Endothelial cell of umbilical vein (primary cell): ENCODE measurements at regions not wholly inside any gene's neighbourhood (a gene's known extent, or its start where the extent isn't known, plus 50 kb on each side); places are given as distances from the start of the nearest gene placed in this dataset.

Experiments
- BruUV-seq: library from RNA; stranded (reverse); fragments of 400-500 nt; replicated peaks from 2 replicates; lab custom pipeline; 2021; lab: Mats Ljungman, UMichigan
- CTCF ChIA-PET: fragments of 300-600, 350-600 bp; sonication (Branson Sonifier 250); formaldehyde crosslinking; loops from one replicate; lab custom pipeline; 2021; ENCODE audit warnings: antibody characterized with exemption, inconsistent platforms; lab: Charles Lee
- POLR2A ChIA-PET: fragments of 300-600, 350-600 bp; sonication (Branson Sonifier 250); formaldehyde crosslinking; loops from one replicate; lab custom pipeline; 2021; ENCODE audit warnings: antibody characterized with exemption, inconsistent platforms; lab: Charles Lee
- DNase-seq: peaks from one replicate; pipeline ENCODE4 v3.0.0-alpha.2; 2011; ENCODE audit warnings: low read depth, low spot score
- FAIRE-seq: peaks from 2 replicates; lab custom pipeline; 2011; peaks lifted over from hg19 to GRCh38; lab: Jason Lieb, UNC
- H2AFZ ChIP-seq: 2 replicates; pipeline ENCODE4 v1.6.0; 2012; ENCODE audit warnings: low read depth, low read length, control low read depth, inconsistent platforms
- H3K27ac ChIP-seq: 2 replicates; pipeline ENCODE4 v1.5.1; 2011; ENCODE audit warnings: low read depth, mild to moderate bottlenecking, control low read depth, low read length, moderate library complexity; ENCODE audit not compliant: insufficient read depth
- H3K27me3 ChIP-seq, 2 experiments: 2 replicates each; pipeline versions ENCODE4 v1.6.0 to v1.6.1; 2011; ENCODE audit warnings: low read length in 2 of 2, mixed read lengths in 1 of 2; ENCODE audit not compliant: control insufficient read depth in 2 of 2, insufficient read depth in 2 of 2
- H3K36me3 ChIP-seq, 2 experiments: 2 replicates in 1 of 2; 3 replicates in 1 of 2; pipeline ENCODE4 v1.5.1; 2011; ENCODE audit warnings: low read length in 2 of 2, mild to moderate bottlenecking in 1 of 2, moderate library complexity in 1 of 2; ENCODE audit not compliant: control insufficient read depth in 2 of 2, insufficient read depth in 2 of 2; ENCODE audit errors: extremely low read depth in 1 of 2
- H3K4me1 ChIP-seq: 3 replicates; pipeline ENCODE4 v1.5.1; 2011; ENCODE audit warnings: mild to moderate bottlenecking, low read length; ENCODE audit not compliant: control insufficient read depth, insufficient read depth; ENCODE audit errors: extremely low read depth
- H3K4me2 ChIP-seq: 2 replicates; pipeline ENCODE4 v1.6.1; 2011; ENCODE audit warnings: low read length, control low read depth, mixed read lengths; ENCODE audit not compliant: insufficient read depth
- H3K4me3 ChIP-seq, 3 experiments: fragments of 200-600 bp in 1 of 3; sonication (generic), shearing (Covaris generic) in 1 of 3; replicated peaks in 1 of 3; 2 replicates each; pipeline ENCODE4 v1.5.1; 2011 to 2016; ENCODE audit warnings: control low read depth in 3 of 3, low read length in 3 of 3, mild to moderate bottlenecking in 2 of 3, inconsistent platforms in 1 of 3, low read depth in 1 of 3, moderate library complexity in 1 of 3; ENCODE audit not compliant: insufficient read depth in 1 of 3
- H3K79me2 ChIP-seq: 2 replicates; pipeline ENCODE4 v1.6.0; 2012; ENCODE audit warnings: low read length, inconsistent platforms; ENCODE audit not compliant: control insufficient read depth, insufficient read depth
- H3K9ac ChIP-seq: replicated peaks from 2 replicates; pipeline ENCODE3; 2011; ENCODE audit warnings: low read length, control low read depth; ENCODE audit not compliant: insufficient read depth; ENCODE audit errors: extremely low read depth
- H3K9me1 ChIP-seq: replicated peaks from 3 replicates; pipeline ENCODE4 v1.6.0; 2011; ENCODE audit warnings: mild to moderate bottlenecking, low read length; ENCODE audit not compliant: control insufficient read depth, insufficient read depth; ENCODE audit errors: extremely low read depth
- H3K9me3 ChIP-seq: replicated peaks from 2 replicates; pipeline ENCODE4 v1.5.1; 2012; ENCODE audit warnings: low read length, inconsistent platforms; ENCODE audit not compliant: control insufficient read depth, insufficient read depth
- H4K20me1 ChIP-seq: replicated peaks from 2 replicates; pipeline ENCODE3; 2011; ENCODE audit warnings: mild to moderate bottlenecking, low read length; ENCODE audit not compliant: control insufficient read depth, insufficient read depth; ENCODE audit errors: extremely low read depth
- EZH2 ChIP-seq: IDR thresholded peaks from 2 replicates; pipeline ENCODE4 v1.6.1; 2012; ENCODE audit warnings: borderline replicate concordance, low read depth, mild to moderate bottlenecking, moderate library complexity, low read length, inconsistent platforms; ENCODE audit not compliant: severe bottlenecking
- FOS ChIP-seq: IDR thresholded peaks from 2 replicates; pipeline ENCODE4 v1.6.1; 2011; ENCODE audit warnings: mild to moderate bottlenecking, low read length, moderate library complexity, borderline replicate concordance; ENCODE audit not compliant: insufficient read depth
- GATA2 ChIP-seq: IDR thresholded peaks from 2 replicates; pipeline ENCODE4 v1.7.0; 2011; ENCODE audit warnings: low read depth, mild to moderate bottlenecking, moderate library complexity, mixed read lengths, low read length; ENCODE audit not compliant: insufficient read length, insufficient read depth
- JUN ChIP-seq: IDR thresholded peaks from 2 replicates; pipeline ENCODE4 v1.6.1; 2011; ENCODE audit warnings: borderline replicate concordance, low read depth; ENCODE audit not compliant: insufficient read length, insufficient read depth
- MYC ChIP-seq: IDR thresholded peaks from one replicate; pipeline ENCODE4 v1.6.1; 2011; ENCODE audit warnings: mild to moderate bottlenecking, low read depth, low read length
- POLR2A ChIP-seq: IDR thresholded peaks from 2 replicates; pipeline ENCODE4 v1.6.1; 2012; ENCODE audit warnings: low read depth, mild to moderate bottlenecking, control low read depth, low read length
- POLR2AphosphoS5 ChIP-seq: IDR thresholded peaks from 2 replicates; pipeline ENCODE4 v1.6.1; 2012; ENCODE audit warnings: low read depth, mild to moderate bottlenecking, control low read depth, low read length, moderate library complexity; ENCODE audit not compliant: insufficient read depth
- dilution Hi-C: fragments of 300-500 bp; cut with MboI; formaldehyde crosslinking; loops from one replicate; pipeline ENCODE4 v1.15.0; 2019; ENCODE audit warnings: low sequenced_read_pairs; ENCODE audit not compliant: extremely low pct_ligation_motif_present
- intact Hi-C: fragments of 100-400 bp; cut with micrococcal nuclease; formaldehyde crosslinking; loops from one replicate; pipeline ENCODE4 v1.10.0; 2022
- TF ChIP-seq, protein P1 (sequence below): IDR thresholded peaks from 2 replicates; pipeline ENCODE4 v1.6.1; 2011; ENCODE audit not compliant: insufficient read depth, insufficient read length
- TF ChIP-seq, protein P2 (sequence below), 2 donors: IDR thresholded peaks; 1 replicate in 1 of 2; 2 replicates in 1 of 2; pipeline ENCODE4 v1.5.1; 2011; ENCODE audit warnings: low read length in 2 of 2, mild to moderate bottlenecking in 2 of 2, moderate library complexity in 2 of 2, control low read depth in 1 of 2, inconsistent platforms in 1 of 2, low read depth in 1 of 2; ENCODE audit not compliant: insufficient read depth in 1 of 2; ENCODE audit errors: extremely low read depth in 1 of 2

DNA sequence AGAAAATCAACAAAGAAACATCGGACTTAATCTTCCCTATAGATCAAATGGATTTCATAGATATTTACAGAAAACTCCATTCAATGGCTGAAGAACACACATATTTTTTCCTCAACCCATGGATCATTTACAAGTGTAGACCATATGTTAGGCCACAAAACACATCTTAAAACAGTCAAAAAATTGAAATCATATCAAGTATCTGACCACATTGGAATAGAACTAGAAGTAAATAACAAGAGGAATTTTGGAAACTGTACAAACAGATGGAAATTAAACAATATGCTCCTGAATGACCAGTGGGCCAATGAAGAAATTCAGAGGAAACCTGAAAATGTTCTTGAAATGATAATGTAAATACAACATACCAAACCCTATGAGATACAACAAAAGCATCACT, 323.1 kb upstream of the GPR149 start:
- FAIRE-seq (no peak), DNase-seq (no peak)
- dilution Hi-C loops (no loop called here), intact Hi-C loops (loop anchor here (10.0 kb wide), 1 partner anchor 952 kb away; no protein-coding TSS in a partner anchor)
- Histone ChIP-seq H3K4me3 (no peak overlapping the region), H3K9me3 (no peaks in the 10 kb centered on the region), H3K4me2 (no peak overlapping the region), H2AFZ (no peak overlapping the region), H3K27ac (no peak overlapping the region), H4K20me1 (no peaks in the 10 kb centered on the region), H3K9ac (no peak overlapping the region), H3K79me2 (no peaks in the 10 kb centered on the region), H3K27me3 (no peaks in the 10 kb centered on the region), H3K36me3 (no peaks in the 10 kb centered on the region), H3K4me1 (no peaks in the 10 kb centered on the region), H3K9me1 (no peaks in the 10 kb centered on the region)
- ChIA-PET CTCF (interaction anchor here (1.0 kb wide), 1 partner anchor 949 kb away, joined by 3 read pairs; no protein-coding TSS in a partner anchor), POLR2A (no interaction called here)
- TF ChIP-seq EZH2 (no peak), GATA2 (no peak), JUN (no peak), POLR2A (no peak), POLR2AphosphoS5 (no peak), FOS (no peak), MYC (no peak)
- TF ChIP-seq, protein P1, sequence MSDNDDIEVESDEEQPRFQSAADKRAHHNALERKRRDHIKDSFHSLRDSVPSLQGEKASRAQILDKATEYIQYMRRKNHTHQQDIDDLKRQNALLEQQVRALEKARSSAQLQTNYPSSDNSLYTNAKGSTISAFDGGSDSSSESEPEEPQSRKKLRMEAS = no peak
- TF ChIP-seq, protein P2, sequence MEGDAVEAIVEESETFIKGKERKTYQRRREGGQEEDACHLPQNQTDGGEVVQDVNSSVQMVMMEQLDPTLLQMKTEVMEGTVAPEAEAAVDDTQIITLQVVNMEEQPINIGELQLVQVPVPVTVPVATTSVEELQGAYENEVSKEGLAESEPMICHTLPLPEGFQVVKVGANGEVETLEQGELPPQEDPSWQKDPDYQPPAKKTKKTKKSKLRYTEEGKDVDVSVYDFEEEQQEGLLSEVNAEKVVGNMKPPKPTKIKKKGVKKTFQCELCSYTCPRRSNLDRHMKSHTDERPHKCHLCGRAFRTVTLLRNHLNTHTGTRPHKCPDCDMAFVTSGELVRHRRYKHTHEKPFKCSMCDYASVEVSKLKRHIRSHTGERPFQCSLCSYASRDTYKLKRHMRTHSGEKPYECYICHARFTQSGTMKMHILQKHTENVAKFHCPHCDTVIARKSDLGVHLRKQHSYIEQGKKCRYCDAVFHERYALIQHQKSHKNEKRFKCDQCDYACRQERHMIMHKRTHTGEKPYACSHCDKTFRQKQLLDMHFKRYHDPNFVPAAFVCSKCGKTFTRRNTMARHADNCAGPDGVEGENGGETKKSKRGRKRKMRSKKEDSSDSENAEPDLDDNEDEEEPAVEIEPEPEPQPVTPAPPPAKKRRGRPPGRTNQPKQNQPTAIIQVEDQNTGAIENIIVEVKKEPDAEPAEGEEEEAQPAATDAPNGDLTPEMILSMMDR (IDR thresholded peaks at IDR 0.05; ENCODE audit: extremely low read depth in 1 of 2, insufficient read depth in 1 of 2, low read depth in 1 of 2, low read length in 2 of 2) = no peak
- BruUV-seq = no TSS peak
